ENCODE measurements at regions not wholly inside any gene's neighbourhood (a gene's known extent, or its start where the extent isn't known, plus 50 kb on each side); places are given as distances from the start of the nearest gene placed in this dataset.
"Not testable (repeated sequence)": the region's sequence is repeated elsewhere in the genome, so short reads cannot be mapped to it uniquely, and the experiment has no call there.

DNA sequence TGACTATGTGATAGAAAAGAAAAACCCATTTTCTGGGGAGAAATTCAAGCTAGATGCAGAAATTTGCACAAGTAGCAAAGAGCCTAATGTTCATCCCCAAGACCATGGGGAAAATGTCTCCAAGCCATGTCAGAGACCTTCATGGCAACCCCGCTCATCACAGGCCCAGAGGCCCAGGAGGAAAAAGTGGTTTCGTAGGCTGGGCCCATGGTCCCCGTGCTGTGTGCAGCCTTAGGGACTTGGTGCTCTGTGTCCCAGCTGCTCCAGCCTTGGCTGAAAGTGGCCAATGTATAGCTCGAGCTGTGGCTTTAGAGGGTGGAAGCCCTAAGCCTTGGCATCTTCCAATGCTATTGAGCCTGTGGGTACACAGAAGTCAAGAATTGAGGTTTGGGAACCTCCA lies 711.2 kb upstream of the ZNF608 start:
- TF ChIP-seq, protein P1, sequence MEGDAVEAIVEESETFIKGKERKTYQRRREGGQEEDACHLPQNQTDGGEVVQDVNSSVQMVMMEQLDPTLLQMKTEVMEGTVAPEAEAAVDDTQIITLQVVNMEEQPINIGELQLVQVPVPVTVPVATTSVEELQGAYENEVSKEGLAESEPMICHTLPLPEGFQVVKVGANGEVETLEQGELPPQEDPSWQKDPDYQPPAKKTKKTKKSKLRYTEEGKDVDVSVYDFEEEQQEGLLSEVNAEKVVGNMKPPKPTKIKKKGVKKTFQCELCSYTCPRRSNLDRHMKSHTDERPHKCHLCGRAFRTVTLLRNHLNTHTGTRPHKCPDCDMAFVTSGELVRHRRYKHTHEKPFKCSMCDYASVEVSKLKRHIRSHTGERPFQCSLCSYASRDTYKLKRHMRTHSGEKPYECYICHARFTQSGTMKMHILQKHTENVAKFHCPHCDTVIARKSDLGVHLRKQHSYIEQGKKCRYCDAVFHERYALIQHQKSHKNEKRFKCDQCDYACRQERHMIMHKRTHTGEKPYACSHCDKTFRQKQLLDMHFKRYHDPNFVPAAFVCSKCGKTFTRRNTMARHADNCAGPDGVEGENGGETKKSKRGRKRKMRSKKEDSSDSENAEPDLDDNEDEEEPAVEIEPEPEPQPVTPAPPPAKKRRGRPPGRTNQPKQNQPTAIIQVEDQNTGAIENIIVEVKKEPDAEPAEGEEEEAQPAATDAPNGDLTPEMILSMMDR (conservative IDR thresholded peaks at IDR 0.05): no peak
- H3K27ac ChIP-seq: no peak overlapping the region

DNA sequence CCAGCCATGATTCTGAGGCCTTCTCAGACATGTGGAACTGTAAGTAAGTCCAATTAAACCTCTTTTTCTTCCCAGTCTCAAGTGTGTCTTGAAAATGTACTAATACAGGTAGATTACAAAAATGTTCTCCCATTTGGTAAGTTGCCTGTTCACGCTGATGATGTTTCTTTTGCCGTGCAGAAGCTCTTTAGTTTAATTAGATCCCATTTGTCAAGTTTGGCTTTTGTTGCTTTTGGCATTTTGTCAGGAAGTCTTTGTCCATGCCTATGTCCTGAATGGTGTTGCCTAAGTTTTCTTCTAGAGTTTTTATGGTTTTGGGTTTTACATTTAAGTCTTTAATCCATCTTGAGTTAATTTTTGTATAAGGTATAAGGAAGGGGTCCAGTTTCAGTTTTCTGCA lies 712.5 kb upstream of the ZNF608 start:
- H3K27ac ChIP-seq: not testable (repeated sequence)

DNA sequence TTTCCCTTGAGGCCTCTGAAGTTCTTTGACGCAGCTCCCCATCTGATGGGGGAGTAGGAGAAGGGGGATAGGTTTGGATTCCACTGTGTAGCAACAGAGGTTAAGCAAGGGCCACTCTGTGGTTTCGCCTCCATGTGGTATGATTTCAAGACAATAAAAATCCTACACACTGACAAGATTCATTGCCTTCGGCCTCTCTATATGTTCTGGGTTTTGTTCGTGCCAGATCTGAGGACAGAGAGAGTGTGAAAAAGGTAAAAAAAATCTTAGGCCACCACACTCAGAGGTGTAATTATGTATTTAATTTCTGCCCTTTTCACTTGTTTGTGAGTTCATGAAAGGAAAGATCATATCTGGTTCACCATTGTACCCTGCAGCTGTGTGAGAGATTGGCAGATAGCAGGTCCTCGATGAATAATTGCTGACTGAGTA lies 715.2 kb upstream of the ZNF608 start:
- H3K27ac ChIP-seq: no peak overlapping the region
- TF ChIP-seq, protein P1 (conservative IDR thresholded peaks at IDR 0.05): no peak

DNA sequence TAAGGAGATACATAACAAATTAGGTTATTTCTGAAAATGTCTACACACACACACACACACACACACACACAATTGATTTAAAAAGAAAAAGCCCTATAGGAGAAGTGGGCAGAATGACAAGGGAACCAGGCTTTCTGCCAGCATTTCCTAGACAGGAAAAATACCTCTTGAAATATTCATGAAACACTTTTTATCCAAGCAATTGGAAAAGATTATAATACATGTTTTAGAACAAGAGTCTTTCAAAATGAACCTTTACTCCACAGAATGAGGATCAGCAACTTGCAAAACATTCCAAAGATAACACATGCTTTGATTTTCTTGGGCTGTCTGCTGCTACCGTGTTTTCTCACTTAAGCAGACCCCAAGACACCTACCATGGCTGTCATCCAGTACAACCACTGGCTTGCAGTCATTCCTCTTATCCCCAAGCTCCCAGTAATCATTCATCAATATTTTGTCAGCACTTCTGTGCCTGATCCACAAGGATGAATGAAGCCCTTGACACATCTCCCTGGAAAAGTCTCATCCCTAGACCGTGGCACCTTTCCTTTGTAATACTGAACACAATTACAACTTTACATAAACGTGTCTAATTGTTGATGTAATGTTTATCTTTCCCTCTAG lies 717.1 kb upstream of the ZNF608 start:
- TF ChIP-seq, protein P1 (conservative IDR thresholded peaks at IDR 0.05): no peak
- no peak overlapping the region for H3K27ac ChIP-seq

DNA sequence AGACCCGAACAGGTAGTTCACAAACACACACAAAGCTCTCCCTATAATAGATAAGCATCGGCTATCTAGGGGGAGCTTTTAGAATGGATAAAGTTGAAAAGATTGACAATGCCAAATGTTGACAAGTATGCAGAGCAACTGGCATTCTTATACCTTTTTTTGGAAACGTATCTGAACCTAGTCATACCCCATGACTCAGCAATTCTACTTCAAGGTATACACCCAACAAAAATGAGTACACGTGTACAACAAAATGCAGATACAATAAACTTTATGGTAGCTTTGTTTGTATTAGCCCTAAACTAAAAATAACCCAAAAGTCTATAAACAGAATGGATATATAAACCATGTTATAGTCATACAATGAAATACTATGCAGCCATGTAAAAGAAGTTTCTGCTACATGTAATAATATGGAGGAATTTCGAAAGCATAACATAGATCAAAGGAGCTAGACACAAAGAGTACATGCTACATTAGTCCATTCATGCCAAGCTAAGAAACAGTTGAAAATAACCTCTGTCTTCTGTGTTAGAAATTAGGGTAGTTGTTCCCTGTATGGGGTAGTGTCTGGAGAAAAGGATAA lies 718.5 kb upstream of the ZNF608 start:
- TF ChIP-seq, protein P1 (conservative IDR thresholded peaks at IDR 0.05): no peak
- no peak overlapping the region for H3K27ac ChIP-seq

DNA sequence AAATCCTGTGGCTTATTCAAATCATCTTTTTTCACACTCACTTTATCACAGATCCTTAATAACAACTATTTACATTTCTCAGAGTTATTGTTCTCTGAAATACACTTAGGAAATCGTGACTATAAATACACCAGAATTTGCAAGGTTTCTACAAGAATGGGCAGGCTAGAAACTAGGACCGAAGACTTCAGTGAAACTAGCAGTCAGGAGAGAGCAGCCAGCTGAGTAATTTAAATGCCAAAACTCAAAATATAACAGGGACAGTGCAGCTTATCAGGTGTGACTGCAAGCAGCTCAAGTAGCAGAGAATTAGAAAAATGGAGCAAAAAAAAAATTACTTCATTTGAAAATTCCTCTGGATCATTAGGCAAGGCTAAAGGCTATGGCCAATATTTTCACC lies 719.3 kb upstream of the ZNF608 start:
- TF ChIP-seq, protein P1 (conservative IDR thresholded peaks at IDR 0.05): no peak
- no peak overlapping the region for H3K27ac ChIP-seq

DNA sequence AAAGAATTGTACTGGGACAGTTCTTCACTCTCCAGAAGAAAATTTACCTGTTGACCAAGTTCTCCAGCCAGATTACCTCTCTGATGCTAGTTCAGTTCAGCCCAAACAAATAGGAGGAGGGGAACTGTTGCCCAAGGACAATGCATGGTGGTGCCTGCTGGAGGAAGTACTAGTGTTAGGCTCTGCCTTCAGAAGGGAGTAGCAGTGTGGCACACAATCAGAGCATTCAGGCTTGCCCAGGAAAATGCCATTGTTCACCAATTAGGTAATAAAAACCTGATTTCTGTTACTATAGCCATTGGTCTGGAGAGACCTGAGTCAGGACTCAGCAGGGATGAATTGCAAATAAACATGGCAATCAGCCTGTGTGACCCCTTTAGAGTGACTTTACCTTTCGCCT lies 720.8 kb upstream of the ZNF608 start:
- H3K27ac ChIP-seq: no peak overlapping the region
- TF ChIP-seq, protein P1 (conservative IDR thresholded peaks at IDR 0.05): no peak

DNA sequence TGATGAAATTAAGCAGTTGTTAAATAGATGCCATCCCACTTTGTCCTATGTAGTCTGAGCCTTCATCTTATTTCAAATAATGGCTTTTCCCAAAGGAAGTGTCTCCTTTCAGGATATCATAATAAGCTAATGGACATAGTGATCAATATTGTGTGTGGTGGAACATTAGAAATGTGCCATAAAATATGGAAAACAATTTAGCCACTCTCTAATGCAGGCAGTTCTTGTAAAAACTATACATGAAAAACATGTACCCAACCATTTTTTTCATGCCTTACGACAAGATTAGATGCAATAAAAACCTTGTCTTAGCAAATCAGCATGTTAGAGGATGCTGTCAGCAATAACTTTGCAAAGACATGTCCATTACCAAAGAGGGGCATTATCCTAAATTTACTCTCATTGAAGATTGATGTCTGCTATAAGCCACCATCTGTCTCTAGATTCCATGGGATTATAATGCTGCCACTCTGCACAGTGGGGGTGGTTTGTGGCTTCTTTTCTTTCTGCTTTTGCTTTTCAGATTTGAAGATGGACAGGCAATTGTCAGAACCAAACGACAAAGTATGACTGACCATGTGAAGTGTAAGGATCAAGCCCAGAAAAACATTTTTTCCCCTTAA lies 724.0 kb upstream of the ZNF608 start:
- TF ChIP-seq, protein P1 (conservative IDR thresholded peaks at IDR 0.05): no peak
- H3K27ac ChIP-seq: no peak overlapping the region

All from VCaP (cell line).